Mucosa of descending colon (tissue), 3 donors: ENCODE measurements at regions not wholly inside any gene's neighbourhood (a gene's known extent, or its start where the extent isn't known, plus 50 kb on each side); places are given as distances from the start of the nearest gene placed in this dataset.
"Not testable (repeated sequence)": the region's sequence is repeated elsewhere in the genome, so short reads cannot be mapped to it uniquely, and the experiment has no call there.

Source experiments
- ATAC-seq: fragments of 200-7000 bp; cut with Tn5 transposase; one replicate; pipeline ENCODE4 v1.9.1; 2020; ENCODE audit warnings: mild to moderate bottlenecking, moderate library complexity
- DNase-seq, 3 donors: peaks; one replicate each; pipeline ENCODE4 v3.0.0-alpha.2; 2020
- H3K36me3 ChIP-seq: fragments of 200-600 bp; one replicate; pipeline ENCODE4 v1.8.0; 2021; ENCODE audit warnings: low read depth, mild to moderate bottlenecking
- H3K4me1 ChIP-seq: fragments of 200-600 bp; one replicate; pipeline ENCODE4 v1.8.0; 2021; ENCODE audit warnings: low read depth, mild to moderate bottlenecking
- H3K4me3 ChIP-seq: fragments of 200-600 bp; one replicate; pipeline ENCODE4 v1.8.0; 2021; ENCODE audit warnings: mild to moderate bottlenecking
- H3K9me3 ChIP-seq: fragments of 200-600 bp; one replicate; pipeline ENCODE4 v1.8.0; 2021; ENCODE audit warnings: mild to moderate bottlenecking
- intact Hi-C, 2 donors: fragments of 100-400 bp; cut with DNase I in 1 of 2; cut with micrococcal nuclease in 1 of 2; formaldehyde crosslinking; loops; one replicate each; pipeline versions ENCODE4 v1.11.0 to v1.11.1; 2022; cut with DNase I, micrococcal nuclease
- TF ChIP-seq, protein P1 (sequence below): fragments of 200-600 bp; IDR thresholded peaks from one replicate; pipeline ENCODE4 v1.8.0; 2022; ENCODE audit warnings: antibody characterized with exemption, mild to moderate bottlenecking
- donor health status: DM: no; HTN: no; CAD: no; lungs with moderate emphysema.
- donor health status: DM: no; HTN: no; CAD: no.
- donor health status: DM: no; HTN: yes; CAD: no.

DNA sequence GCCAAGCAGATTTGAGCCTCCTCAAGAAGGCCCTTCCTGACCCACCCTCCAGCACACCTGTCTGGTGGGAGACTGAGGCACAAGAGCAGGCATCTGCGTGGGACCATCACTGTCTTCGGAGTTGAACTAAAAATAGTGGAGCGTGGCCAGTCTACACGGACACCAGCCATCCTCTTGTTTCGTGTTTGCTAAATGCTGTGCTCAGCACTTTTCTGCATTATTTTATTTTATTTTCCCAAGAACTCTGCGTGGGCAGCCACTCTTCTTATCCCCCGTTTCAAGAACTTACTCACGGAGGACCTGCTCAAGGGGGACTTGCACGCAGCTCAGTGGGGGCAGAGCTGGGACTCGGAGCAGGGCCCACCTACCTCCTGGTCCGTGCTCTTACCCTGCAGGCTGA, 60.8 kb downstream of the SOCS3 start:
- TF ChIP-seq, protein P1, sequence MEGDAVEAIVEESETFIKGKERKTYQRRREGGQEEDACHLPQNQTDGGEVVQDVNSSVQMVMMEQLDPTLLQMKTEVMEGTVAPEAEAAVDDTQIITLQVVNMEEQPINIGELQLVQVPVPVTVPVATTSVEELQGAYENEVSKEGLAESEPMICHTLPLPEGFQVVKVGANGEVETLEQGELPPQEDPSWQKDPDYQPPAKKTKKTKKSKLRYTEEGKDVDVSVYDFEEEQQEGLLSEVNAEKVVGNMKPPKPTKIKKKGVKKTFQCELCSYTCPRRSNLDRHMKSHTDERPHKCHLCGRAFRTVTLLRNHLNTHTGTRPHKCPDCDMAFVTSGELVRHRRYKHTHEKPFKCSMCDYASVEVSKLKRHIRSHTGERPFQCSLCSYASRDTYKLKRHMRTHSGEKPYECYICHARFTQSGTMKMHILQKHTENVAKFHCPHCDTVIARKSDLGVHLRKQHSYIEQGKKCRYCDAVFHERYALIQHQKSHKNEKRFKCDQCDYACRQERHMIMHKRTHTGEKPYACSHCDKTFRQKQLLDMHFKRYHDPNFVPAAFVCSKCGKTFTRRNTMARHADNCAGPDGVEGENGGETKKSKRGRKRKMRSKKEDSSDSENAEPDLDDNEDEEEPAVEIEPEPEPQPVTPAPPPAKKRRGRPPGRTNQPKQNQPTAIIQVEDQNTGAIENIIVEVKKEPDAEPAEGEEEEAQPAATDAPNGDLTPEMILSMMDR, result no peak
- Histone ChIP-seq H3K36me3 (no peaks in the 10 kb centered on the region), H3K4me3 (no peak overlapping the region), H3K4me1 (no peaks in the 10 kb centered on the region), H3K9me3 (no peaks in the 10 kb centered on the region)
- no peak for ATAC-seq
- no peak for DNase-seq
- intact Hi-C loops, result loop anchor here in 1 of 2 donors (10.0 kb wide), 1 partner anchor 66 kb away; the partner anchor contains the start of gene SOCS3

DNA sequence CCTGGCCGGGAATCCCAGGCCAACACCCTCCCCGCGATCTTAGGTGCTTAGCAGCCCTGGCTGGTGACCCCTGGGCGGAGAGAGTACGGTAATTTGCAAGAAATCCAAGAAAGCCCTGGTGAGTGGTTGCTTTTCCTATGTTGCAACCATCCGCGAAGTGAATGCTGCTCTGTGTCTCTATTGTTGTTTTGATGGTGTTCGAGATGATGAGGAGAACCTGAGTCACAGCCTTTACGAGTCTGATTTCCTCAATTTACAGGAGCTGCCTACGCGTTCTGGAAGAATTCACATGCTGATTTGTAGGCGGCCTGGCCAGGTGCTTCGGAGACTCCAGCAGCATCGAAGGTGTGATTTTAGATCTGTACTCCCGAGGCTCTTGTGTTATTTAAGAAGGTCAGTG, 63.3 kb downstream of the TMEM235 start:
- intact Hi-C loops, result loop anchor here in 1 of 2 donors (10.0 kb wide), 1 partner anchor 70 kb away; the partner anchor contains the start of gene SOCS3
- H3K36me3 ChIP-seq, result no peaks in the 10 kb centered on the region
- peak; percentile 11 for ATAC-seq
- DNase-seq, result no peak
- H3K9me3 ChIP-seq, result no peaks in the 10 kb centered on the region
- no peak overlapping the region for H3K4me3 ChIP-seq
- peaks cover 5% of the 10 kb centered on the region for H3K4me1 ChIP-seq
- TF ChIP-seq, protein P1, result no peak

DNA sequence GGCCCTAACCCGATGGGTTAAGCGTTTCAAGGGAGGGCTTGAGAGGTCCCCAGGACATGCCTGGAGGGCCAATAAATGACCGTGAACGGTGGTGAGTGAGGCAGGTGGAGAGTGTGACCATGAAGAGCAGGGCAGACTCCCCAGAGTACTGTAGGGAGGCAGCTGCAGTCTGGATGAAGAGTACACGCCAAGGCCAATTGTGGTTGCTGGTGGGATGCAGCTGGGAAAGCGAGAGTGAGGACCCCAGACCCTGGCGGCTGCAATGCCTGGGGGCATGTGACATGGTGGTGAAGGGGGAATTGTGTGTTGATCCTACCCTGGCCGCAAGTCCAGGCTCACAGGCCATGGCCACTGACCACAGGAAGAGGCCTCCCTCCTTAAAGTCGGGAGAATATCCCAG, 62.9 kb downstream of the TMEM235 start:
- Histone ChIP-seq H3K9me3 (no peaks in the 10 kb centered on the region), H3K4me3 (no peak overlapping the region), H3K36me3 (no peaks in the 10 kb centered on the region), H3K4me1 (peaks cover 5% of the 10 kb centered on the region)
- intact Hi-C loops, result loop anchor here in 1 of 2 donors (10.0 kb wide), 1 partner anchor 70 kb away; the partner anchor contains the start of gene SOCS3
- DNase-seq, result no peak
- TF ChIP-seq, protein P1, result no peak
- no peak for ATAC-seq

DNA sequence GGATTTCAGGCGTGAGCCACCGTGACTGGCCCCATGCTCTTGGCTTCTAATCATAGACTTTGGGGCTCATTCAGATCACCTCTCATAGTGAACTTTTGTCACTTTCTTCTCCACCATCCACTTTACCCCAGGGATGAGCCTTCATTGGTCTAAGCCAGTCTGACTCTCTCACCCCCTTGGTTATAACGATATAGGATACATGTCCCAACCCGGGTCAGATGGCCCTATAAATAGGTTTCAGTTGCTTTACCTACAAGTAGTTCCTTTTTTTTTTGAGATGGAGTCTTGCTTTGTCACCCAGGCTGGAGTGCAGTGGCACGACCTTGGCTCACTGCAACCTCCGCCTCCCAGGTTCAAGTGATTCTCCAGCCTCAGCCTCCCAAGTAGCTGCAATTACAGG, 61.7 kb downstream of the TMEM235 start:
- H3K4me1 ChIP-seq, ATAC-seq, H3K4me3 ChIP-seq, DNase-seq, H3K9me3 ChIP-seq, H3K36me3 ChIP-seq: not testable (repeated sequence)
- intact Hi-C loops, result loop anchor here in 1 of 2 donors (10.0 kb wide), 1 partner anchor 72 kb away; the partner anchor contains the start of gene SOCS3

DNA sequence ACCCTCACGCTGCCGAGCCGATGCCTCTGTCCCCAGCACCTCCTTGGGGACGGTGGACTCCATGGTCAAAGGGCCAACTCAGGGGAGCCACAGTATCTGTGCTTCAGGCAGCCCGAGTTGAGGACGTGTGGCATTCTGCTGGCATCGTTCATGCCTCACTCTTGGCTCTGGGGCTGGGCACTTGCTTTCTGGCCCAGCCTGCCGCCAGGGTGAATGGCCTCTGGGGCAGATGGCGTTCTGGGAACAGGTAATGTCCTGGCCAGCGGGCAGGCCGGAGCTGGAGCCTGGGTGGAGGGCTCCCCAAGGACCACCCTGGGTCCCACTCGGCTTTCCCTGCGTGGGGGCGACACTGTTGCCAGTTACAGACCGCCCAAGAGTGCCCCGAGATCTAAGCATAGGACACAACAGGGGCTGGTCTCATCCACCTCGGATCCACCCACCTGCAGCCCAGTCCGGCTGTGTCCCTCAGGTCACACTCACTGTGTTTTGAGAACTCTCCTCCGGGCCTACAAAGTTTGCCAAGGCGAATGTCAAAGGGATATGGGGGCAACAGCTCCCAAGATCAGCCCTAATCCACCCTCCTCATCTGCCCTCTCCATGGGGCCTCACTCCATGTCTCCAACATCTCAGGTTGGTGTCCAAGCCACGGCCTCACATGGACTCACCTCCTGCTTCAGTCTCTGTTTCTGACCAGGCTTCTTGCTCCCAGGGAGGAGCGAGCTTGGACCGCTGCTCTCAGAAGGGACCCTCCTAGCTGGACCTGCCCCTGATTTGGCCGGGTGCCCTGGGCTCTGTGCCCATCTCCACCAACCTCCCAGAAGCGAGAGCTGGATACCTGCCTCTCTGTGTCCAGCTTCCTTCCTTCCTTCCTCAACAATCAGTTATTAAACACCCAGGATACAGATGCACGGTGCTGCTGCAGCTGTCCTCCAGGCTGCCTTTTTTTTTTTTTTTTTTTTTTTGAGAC, 60.8 kb downstream of the TMEM235 start:
- intact Hi-C loops, result loop anchor here in 1 of 2 donors (10.0 kb wide), 1 partner anchor 73 kb away; the partner anchor contains the start of gene SOCS3
- Histone ChIP-seq H3K36me3 (no peaks in the 10 kb centered on the region), H3K9me3 (no peaks in the 10 kb centered on the region), H3K4me3 (no peak overlapping the region), H3K4me1 (peaks cover 5% of the 10 kb centered on the region)
- DNase-seq, result no peak
- no peak for ATAC-seq
- TF ChIP-seq, protein P1, result no peak

DNA sequence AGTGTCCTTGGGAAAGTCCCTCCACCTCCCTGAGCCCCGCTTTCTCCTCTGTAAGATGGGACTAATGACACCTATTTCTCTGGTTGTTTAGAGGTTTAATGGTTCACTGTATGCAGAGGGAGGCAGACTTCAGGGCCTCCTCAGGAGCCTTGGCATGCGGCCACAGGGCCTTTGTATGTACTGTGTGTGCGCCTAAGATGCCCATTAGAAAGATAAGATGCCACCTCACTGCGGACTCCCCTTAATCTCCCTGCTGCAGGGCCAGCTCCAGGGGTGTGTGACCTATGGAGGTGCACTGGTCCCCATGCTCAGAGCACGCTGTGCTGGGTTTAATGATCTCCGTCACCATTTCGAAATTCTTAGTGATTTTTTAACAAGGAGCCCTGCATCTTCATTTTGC, 59.3 kb downstream of the TMEM235 start:
- TF ChIP-seq, protein P1, result no peak
- Histone ChIP-seq H3K4me1 (peaks cover 5% of the 10 kb centered on the region), H3K9me3 (no peaks in the 10 kb centered on the region), H3K36me3 (no peaks in the 10 kb centered on the region), H3K4me3 (no peak overlapping the region)
- intact Hi-C loops, result loop anchor here in 1 of 2 donors (10.0 kb wide), 1 partner anchor 74 kb away; the partner anchor contains the start of gene SOCS3
- no peak for ATAC-seq
- no peak for DNase-seq
